GM12873 (cell line): ENCODE measurements at regions not wholly inside any gene's neighbourhood (a gene's known extent, or its start where the extent isn't known, plus 50 kb on each side); places are given as distances from the start of the nearest gene placed in this dataset.

Experiments
- TF ChIP-seq, protein P1 (sequence below): IDR thresholded peaks from 2 replicates; pipeline ENCODE4 v1.5.1; 2012; ENCODE audit warnings: low read depth, mild to moderate bottlenecking, moderate library complexity, low read length, control low read depth; ENCODE audit not compliant: insufficient read depth; ENCODE audit errors: missing control alignments

GRCh38 chr16:13510425-13511151 is 409.4 kb upstream of the ERCC4 start:
- TF ChIP-seq, protein P1, sequence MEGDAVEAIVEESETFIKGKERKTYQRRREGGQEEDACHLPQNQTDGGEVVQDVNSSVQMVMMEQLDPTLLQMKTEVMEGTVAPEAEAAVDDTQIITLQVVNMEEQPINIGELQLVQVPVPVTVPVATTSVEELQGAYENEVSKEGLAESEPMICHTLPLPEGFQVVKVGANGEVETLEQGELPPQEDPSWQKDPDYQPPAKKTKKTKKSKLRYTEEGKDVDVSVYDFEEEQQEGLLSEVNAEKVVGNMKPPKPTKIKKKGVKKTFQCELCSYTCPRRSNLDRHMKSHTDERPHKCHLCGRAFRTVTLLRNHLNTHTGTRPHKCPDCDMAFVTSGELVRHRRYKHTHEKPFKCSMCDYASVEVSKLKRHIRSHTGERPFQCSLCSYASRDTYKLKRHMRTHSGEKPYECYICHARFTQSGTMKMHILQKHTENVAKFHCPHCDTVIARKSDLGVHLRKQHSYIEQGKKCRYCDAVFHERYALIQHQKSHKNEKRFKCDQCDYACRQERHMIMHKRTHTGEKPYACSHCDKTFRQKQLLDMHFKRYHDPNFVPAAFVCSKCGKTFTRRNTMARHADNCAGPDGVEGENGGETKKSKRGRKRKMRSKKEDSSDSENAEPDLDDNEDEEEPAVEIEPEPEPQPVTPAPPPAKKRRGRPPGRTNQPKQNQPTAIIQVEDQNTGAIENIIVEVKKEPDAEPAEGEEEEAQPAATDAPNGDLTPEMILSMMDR, result peak; percentile 51

DNA sequence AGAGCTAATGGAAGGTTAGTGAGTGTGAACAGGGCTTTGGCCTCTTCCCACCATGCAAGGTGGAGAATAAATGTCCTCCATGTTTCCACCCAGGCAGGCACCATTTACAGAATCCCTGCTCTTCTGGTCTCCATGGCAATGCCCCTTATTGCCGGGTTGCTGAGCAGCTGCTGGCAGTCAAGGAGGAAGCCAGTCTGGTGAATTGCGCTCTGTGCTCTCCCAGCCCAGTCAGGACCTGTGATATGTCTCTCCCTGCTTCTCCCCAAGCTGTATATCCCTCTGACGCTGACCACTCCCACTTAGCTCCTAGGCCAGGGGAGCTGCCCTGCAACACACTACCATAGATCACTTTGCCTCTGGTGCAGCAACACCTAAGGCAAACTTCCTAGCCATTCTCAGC is 402.1 kb upstream of the ERCC4 start:
- TF ChIP-seq, protein P1, result no peak

- TF ChIP-seq, protein P1, result no peak
These were observed 400.1 kb upstream of the ERCC4 start for GRCh38 chr16:13519871-13520270.

GRCh38 chr16:13521356-13521755 is 398.6 kb upstream of the ERCC4 start:
- TF ChIP-seq, protein P1, result no peak

DNA sequence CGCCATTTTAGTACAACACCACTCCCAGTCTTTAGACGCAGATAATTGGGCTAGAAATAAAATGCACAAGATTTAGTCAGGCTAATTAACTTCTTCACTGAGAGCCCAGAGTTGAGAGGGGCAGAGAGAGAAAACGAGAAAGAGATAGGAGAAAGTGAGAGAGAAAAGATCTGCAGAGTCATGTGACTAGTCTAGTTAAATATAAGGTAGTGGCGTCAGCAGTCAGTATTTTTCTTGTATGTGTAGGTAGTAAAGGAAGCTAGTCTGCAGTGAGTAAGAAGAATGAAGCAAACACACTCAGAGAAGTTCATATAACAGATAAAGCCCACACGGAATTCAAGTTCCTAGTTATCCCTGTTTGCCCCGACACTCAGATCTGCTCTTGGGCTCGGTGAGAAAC is 392.6 kb upstream of the ERCC4 start:
- TF ChIP-seq, protein P1, result no peak

GRCh38 chr16:13528691-13529090 is 391.3 kb upstream of the ERCC4 start:
- TF ChIP-seq, protein P1, result no peak

DNA sequence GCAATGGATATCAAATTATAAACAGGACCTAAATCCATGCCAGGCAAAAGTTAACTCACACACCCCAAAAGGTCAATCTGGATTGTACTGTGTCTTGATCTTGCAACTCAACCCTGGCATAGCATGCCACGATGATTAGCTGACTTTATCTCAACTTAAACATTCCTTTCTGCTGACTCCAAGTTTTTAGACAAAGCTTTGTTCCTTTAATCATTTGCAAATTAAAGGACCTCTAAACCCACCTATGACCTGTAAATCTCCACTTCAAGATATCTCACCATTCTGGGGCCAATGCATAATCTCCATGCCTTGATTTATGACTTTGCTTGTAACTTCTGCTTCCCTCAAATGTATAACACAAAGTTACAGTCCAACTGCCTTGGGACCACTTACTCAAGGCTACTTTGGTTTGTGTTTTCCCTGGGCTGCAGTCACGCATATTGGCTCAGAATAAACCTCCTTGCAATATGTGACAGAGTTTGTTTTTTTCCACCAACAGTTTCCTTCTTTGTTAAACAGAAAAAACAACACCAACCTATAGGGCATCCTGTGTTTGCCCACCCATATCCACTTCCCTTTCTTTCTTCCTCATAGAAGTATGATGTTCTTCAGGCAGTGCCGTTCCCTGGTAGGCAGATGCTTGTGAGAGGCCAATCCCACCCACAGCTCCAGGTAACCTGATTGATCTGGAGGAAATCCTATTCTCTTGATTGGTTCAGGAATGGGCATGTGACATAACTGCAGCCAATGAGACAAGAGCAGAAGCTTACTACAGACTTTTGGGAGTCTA is 390.6 kb upstream of the ERCC4 start:
- TF ChIP-seq, protein P1, result no peak
